K562 (cell line): ENCODE measurements at regions not wholly inside any gene's neighbourhood (a gene's known extent, or its start where the extent isn't known, plus 50 kb on each side); places are given as distances from the start of the nearest gene placed in this dataset.

Experiments used
- RFX5 ChIP-seq: IDR thresholded peaks from 2 replicates; pipeline ENCODE4 v1.6.1; 2011; ENCODE audit warnings: low read depth, mild to moderate bottlenecking, improper control_type of control experiment, low read length
- SMAD1 ChIP-seq: fragments of 150-350 bp; IDR thresholded peaks from 2 replicates; pipeline ENCODE4 v1.6.1; 2014; ENCODE audit warnings: low read length, low read depth; ENCODE audit not compliant: partially characterized antibody
- ZNF707 ChIP-seq: fragments of 250-450 bp; sonication (Bioruptor Pico); conservative IDR thresholded peaks from 2 replicates; pipeline ENCODE4 v1.8.0; 2022; ENCODE audit warnings: inconsistent platforms, mild to moderate bottlenecking, moderate library complexity
- TF ChIP-seq, protein P1 (sequence below): fragments of 450-650 bp; IDR thresholded peaks from 2 replicates; pipeline ENCODE4 v1.6.1; 2017; ENCODE audit warnings: antibody characterized with exemption, mild to moderate bottlenecking
- TF ChIP-seq, protein P2 (sequence below): sonication (generic); formaldehyde crosslinking; IDR thresholded peaks from 2 replicates; pipeline ENCODE4 v1.8.0; 2022; ENCODE audit warnings: mild to moderate bottlenecking, missing genetic modification reagents, borderline replicate concordance

DNA sequence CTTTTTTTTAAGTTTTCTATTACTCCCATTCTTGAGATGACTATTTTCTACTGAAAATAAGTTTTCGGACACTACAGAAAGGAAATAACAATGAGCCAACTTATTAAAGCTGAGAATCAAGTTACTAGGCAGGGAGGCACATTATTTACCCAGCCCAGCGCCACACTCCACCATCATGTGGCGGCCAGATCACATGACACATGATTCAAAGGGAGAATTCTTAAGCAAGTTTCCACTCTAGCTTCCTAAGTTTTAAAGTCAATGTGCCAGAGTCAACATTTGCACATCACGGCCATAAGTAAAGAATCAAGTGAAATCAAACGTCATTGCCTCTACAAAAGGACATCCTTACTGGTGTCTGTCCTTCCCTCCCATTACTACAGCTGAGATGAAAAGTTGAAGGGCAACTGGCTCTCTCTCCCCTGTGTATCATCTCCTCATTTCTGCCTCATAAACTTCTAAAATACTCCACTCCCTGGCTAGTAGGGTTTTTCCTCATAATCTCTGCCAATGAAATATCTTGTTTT is 81.7 kb downstream of the KLF12 start (continued):
- TF ChIP-seq, protein P1, sequence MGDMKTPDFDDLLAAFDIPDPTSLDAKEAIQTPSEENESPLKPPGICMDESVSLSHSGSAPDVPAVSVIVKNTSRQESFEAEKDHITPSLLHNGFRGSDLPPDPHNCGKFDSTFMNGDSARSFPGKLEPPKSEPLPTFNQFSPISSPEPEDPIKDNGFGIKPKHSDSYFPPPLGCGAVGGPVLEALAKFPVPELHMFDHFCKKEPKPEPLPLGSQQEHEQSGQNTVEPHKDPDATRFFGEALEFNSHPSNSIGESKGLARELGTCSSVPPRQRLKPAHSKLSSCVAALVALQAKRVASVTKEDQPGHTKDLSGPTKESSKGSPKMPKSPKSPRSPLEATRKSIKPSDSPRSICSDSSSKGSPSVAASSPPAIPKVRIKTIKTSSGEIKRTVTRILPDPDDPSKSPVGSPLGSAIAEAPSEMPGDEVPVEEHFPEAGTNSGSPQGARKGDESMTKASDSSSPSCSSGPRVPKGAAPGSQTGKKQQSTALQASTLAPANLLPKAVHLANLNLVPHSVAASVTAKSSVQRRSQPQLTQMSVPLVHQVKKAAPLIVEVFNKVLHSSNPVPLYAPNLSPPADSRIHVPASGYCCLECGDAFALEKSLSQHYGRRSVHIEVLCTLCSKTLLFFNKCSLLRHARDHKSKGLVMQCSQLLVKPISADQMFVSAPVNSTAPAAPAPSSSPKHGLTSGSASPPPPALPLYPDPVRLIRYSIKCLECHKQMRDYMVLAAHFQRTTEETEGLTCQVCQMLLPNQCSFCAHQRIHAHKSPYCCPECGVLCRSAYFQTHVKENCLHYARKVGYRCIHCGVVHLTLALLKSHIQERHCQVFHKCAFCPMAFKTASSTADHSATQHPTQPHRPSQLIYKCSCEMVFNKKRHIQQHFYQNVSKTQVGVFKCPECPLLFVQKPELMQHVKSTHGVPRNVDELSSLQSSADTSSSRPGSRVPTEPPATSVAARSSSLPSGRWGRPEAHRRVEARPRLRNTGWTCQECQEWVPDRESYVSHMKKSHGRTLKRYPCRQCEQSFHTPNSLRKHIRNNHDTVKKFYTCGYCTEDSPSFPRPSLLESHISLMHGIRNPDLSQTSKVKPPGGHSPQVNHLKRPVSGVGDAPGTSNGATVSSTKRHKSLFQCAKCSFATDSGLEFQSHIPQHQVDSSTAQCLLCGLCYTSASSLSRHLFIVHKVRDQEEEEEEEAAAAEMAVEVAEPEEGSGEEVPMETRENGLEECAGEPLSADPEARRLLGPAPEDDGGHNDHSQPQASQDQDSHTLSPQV = no peak
- no peak for TF ChIP-seq ZNF707 (CRISPR knock-in tag)
- TF ChIP-seq, protein P2, sequence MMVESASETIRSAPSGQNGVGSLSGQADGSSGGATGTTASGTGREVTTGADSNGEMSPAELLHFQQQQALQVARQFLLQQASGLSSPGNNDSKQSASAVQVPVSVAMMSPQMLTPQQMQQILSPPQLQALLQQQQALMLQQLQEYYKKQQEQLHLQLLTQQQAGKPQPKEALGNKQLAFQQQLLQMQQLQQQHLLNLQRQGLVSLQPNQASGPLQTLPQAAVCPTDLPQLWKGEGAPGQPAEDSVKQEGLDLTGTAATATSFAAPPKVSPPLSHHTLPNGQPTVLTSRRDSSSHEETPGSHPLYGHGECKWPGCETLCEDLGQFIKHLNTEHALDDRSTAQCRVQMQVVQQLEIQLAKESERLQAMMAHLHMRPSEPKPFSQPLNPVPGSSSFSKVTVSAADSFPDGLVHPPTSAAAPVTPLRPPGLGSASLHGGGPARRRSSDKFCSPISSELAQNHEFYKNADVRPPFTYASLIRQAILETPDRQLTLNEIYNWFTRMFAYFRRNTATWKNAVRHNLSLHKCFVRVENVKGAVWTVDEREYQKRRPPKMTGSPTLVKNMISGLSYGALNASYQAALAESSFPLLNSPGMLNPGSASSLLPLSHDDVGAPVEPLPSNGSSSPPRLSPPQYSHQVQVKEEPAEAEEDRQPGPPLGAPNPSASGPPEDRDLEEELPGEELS (CRISPR knock-in tag) = no peak
- no peak for TF ChIP-seq RFX5
- no peak for TF ChIP-seq SMAD1
